ENCODE measurements at regions not wholly inside any gene's neighbourhood (a gene's known extent, or its start where the extent isn't known, plus 50 kb on each side); places are given as distances from the start of the nearest gene placed in this dataset.

DNA sequence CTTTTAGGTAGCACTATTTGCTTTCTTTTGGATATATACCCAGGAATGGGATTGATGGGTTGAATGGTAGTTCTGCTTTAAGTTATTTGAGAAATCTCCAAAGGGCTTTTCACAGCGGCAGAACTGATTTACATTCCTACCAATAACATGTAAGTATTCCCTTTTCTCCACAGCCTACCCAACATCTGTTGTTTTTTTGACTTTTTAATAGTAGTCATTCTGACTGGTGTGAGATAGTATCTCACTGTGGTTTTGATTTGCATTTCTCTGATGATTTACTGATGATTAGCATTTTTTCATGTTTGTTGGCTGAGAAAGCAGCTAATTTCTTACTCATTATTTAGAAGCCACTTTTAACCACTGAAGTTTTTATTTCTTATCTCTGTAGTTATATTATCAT, 221.1 kb upstream of the ACTBL2 start:
- TF ChIP-seq, protein P1, sequence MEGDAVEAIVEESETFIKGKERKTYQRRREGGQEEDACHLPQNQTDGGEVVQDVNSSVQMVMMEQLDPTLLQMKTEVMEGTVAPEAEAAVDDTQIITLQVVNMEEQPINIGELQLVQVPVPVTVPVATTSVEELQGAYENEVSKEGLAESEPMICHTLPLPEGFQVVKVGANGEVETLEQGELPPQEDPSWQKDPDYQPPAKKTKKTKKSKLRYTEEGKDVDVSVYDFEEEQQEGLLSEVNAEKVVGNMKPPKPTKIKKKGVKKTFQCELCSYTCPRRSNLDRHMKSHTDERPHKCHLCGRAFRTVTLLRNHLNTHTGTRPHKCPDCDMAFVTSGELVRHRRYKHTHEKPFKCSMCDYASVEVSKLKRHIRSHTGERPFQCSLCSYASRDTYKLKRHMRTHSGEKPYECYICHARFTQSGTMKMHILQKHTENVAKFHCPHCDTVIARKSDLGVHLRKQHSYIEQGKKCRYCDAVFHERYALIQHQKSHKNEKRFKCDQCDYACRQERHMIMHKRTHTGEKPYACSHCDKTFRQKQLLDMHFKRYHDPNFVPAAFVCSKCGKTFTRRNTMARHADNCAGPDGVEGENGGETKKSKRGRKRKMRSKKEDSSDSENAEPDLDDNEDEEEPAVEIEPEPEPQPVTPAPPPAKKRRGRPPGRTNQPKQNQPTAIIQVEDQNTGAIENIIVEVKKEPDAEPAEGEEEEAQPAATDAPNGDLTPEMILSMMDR (conservative IDR thresholded peaks at IDR 0.05; ENCODE audit: low read depth, low read length) = no peak
- no peak for TF ChIP-seq EZH2 (IDR thresholded peaks at IDR 0.05; ENCODE audit: borderline replicate concordance, low read depth, low read length, poor library complexity, severe bottlenecking)
